ENCODE measurements at regions not wholly inside any gene's neighbourhood (a gene's known extent, or its start where the extent isn't known, plus 50 kb on each side); places are given as distances from the start of the nearest gene placed in this dataset.
"Not testable (repeated sequence)": the region's sequence is repeated elsewhere in the genome, so short reads cannot be mapped to it uniquely, and the experiment has no call there.

- DNase-seq: no peak
These were observed 1239.1 kb upstream of the TENM3 start for GRCh38 chr4:181004056-181004455.

- no peak for DNase-seq
These were observed 1236.5 kb upstream of the TENM3 start for GRCh38 chr4:181006499-181007260.

GRCh38 chr4:181007751-181008150 lies 1235.5 kb upstream of the TENM3 start:
- no peak for DNase-seq

- no peak for DNase-seq
These were observed 1235.0 kb upstream of the TENM3 start for GRCh38 chr4:181008164-181008563.

GRCh38 chr4:181013162-181013561 lies 1230.0 kb upstream of the TENM3 start:
- DNase-seq: no peak

- no peak for DNase-seq
These were observed 1226.2 kb upstream of the TENM3 start for GRCh38 chr4:181017038-181017437.

GRCh38 chr4:181018472-181018871 lies 1224.7 kb upstream of the TENM3 start:
- no peak for DNase-seq

GRCh38 chr4:181018913-181019312 lies 1224.3 kb upstream of the TENM3 start:
- DNase-seq: no peak

- DNase-seq: no peak
These were observed 1222.7 kb upstream of the TENM3 start for GRCh38 chr4:181020456-181020855.

GRCh38 chr4:181021213-181021612 lies 1222.0 kb upstream of the TENM3 start:
- peak in 1 of 3 donors; percentile 0 for DNase-seq

GRCh38 chr4:181030135-181030921 lies 1212.9 kb upstream of the TENM3 start:
- not testable (repeated sequence) for DNase-seq

GRCh38 chr4:181030961-181031360 lies 1212.2 kb upstream of the TENM3 start:
- no peak for DNase-seq

GRCh38 chr4:181043486-181043885 lies 1199.7 kb upstream of the TENM3 start:
- DNase-seq: no peak

GRCh38 chr4:181046809-181047208 lies 1196.4 kb upstream of the TENM3 start:
- DNase-seq: no peak

- no peak for DNase-seq
These were observed 1191.3 kb upstream of the TENM3 start for GRCh38 chr4:181051931-181052330.

- no peak for DNase-seq
These were observed 1181.4 kb upstream of the TENM3 start for GRCh38 chr4:181061787-181062186.

GRCh38 chr4:181063212-181063611 lies 1180.0 kb upstream of the TENM3 start:
- no peak for DNase-seq

GRCh38 chr4:181077341-181077740 lies 1165.9 kb upstream of the TENM3 start:
- DNase-seq: no peak

GRCh38 chr4:181078196-181078595 lies 1165.0 kb upstream of the TENM3 start:
- DNase-seq: no peak

GRCh38 chr4:181083757-181084361 lies 1159.3 kb upstream of the TENM3 start:
- DNase-seq: no peak

GRCh38 chr4:181085557-181085956 lies 1157.6 kb upstream of the TENM3 start:
- DNase-seq: no peak

- no peak for DNase-seq
These were observed 1137.7 kb upstream of the TENM3 start for GRCh38 chr4:181105487-181105886.

GRCh38 chr4:181106398-181106797 lies 1136.8 kb upstream of the TENM3 start:
- no peak for DNase-seq

- DNase-seq: no peak
These were observed 1135.0 kb upstream of the TENM3 start for GRCh38 chr4:181108237-181108636.

Data from suppressor macrophage treated with lipopolysaccharide for 1 hour (primary cell).